Liver (tissue), 8 donors: ENCODE measurements at regions not wholly inside any gene's neighbourhood (a gene's known extent, or its start where the extent isn't known, plus 50 kb on each side); places are given as distances from the start of the nearest gene placed in this dataset.

Source experiments
- DNase-seq: peaks from one replicate; pipeline ENCODE4 v3.0.0-alpha.2; 2017; ENCODE audit warnings: low spot score
- H3K27ac ChIP-seq, 2 donors: one replicate each; pipeline ENCODE4 v1.7.0; 2013; ENCODE audit warnings: inconsistent platforms in 2 of 2, low read length in 2 of 2, control low read depth in 1 of 2, low read depth in 1 of 2, mild to moderate bottlenecking in 1 of 2
- H3K27me3 ChIP-seq, 4 donors: one replicate each; pipeline versions ENCODE4 v1.6.1 to v1.7.0; 2013; ENCODE audit warnings: low read length in 3 of 4, inconsistent platforms in 1 of 4, mild to moderate bottlenecking in 1 of 4, moderate library complexity in 1 of 4; ENCODE audit not compliant: control insufficient read depth in 4 of 4, insufficient read depth in 4 of 4
- H3K36me3 ChIP-seq, 4 donors: one replicate each; pipeline versions ENCODE4 v1.6.1 to v1.7.0; 2013; ENCODE audit warnings: low read length in 3 of 4, mild to moderate bottlenecking in 3 of 4, low read depth in 1 of 4, moderate library complexity in 1 of 4; ENCODE audit not compliant: control insufficient read depth in 4 of 4, insufficient read depth in 3 of 4
- H3K4me1 ChIP-seq, 4 donors: one replicate each; pipeline versions ENCODE4 v1.6.1 to v1.7.0; 2013; ENCODE audit warnings: low read length in 3 of 4, mild to moderate bottlenecking in 3 of 4, moderate library complexity in 1 of 4; ENCODE audit not compliant: control insufficient read depth in 4 of 4, insufficient read depth in 4 of 4
- H3K4me3 ChIP-seq, 3 donors: one replicate each; pipeline versions ENCODE4 v1.6.1 to v1.7.0; 2013; ENCODE audit warnings: low read length in 3 of 3, control low read depth in 1 of 3, low read depth in 1 of 3, mild to moderate bottlenecking in 1 of 3
- H3K9ac ChIP-seq, 2 donors: one replicate each; pipeline ENCODE4 v1.7.0; 2013; ENCODE audit warnings: low read length in 2 of 2, mild to moderate bottlenecking in 2 of 2, moderate library complexity in 2 of 2, control low read depth in 1 of 2, low read depth in 1 of 2
- H3K9me3 ChIP-seq, 4 donors: one replicate each; pipeline versions ENCODE4 v1.6.1 to v1.7.0; 2013; ENCODE audit warnings: low read length in 3 of 4; ENCODE audit not compliant: control insufficient read depth in 4 of 4
- EGR1 ChIP-seq, 2 donors: IDR thresholded peaks; 2 replicates each; pipeline ENCODE4 v1.6.1; 2016 to 2018; ENCODE audit warnings: antibody characterized with exemption in 2 of 2, low read depth in 2 of 2
- FOXA1 ChIP-seq: IDR thresholded peaks from 2 replicates; pipeline ENCODE4 v1.6.1; 2016; ENCODE audit warnings: antibody characterized with exemption
- FOXA2 ChIP-seq: IDR thresholded peaks from 2 replicates; pipeline ENCODE4 v1.6.1; 2016; ENCODE audit warnings: antibody characterized with exemption
- GABPA ChIP-seq, 2 donors: IDR thresholded peaks in 1 of 2; conservative IDR thresholded peaks in 1 of 2; 2 replicates each; pipeline ENCODE4 v1.6.1; 2016; ENCODE audit warnings: antibody characterized with exemption in 2 of 2, mild to moderate bottlenecking in 1 of 2, moderate library complexity in 1 of 2
- HNF4A ChIP-seq, 2 donors: conservative IDR thresholded peaks; 2 replicates each; pipeline ENCODE4 v1.6.1; 2016; ENCODE audit warnings: antibody characterized with exemption in 2 of 2, mild to moderate bottlenecking in 2 of 2
- HNF4G ChIP-seq: IDR thresholded peaks from 2 replicates; pipeline ENCODE4 v1.6.1; 2016; ENCODE audit warnings: antibody characterized with exemption
- JUND ChIP-seq, 2 donors: IDR thresholded peaks; 2 replicates each; pipeline ENCODE4 v1.6.1; 2016; ENCODE audit warnings: antibody characterized with exemption in 2 of 2
- NR2F2 ChIP-seq: IDR thresholded peaks from 2 replicates; pipeline ENCODE4 v1.6.1; 2016; ENCODE audit warnings: antibody characterized with exemption
- RAD21 ChIP-seq, 2 donors: IDR thresholded peaks; 2 replicates each; pipeline ENCODE4 v1.6.1; 2016; ENCODE audit warnings: antibody characterized with exemption in 2 of 2, mild to moderate bottlenecking in 2 of 2
- RXRA ChIP-seq, 2 donors: IDR thresholded peaks; 2 replicates each; pipeline ENCODE4 v1.6.1; 2017 to 2018; ENCODE audit warnings: antibody characterized with exemption in 2 of 2, mild to moderate bottlenecking in 1 of 2
- SP1 ChIP-seq: IDR thresholded peaks from 2 replicates; pipeline ENCODE4 v1.6.1; 2018; ENCODE audit warnings: antibody characterized with exemption, mild to moderate bottlenecking
- TAF1 ChIP-seq: conservative IDR thresholded peaks from 2 replicates; pipeline ENCODE4 v1.6.1; 2016; ENCODE audit warnings: antibody characterized with exemption, mild to moderate bottlenecking
- YY1 ChIP-seq: IDR thresholded peaks from 2 replicates; pipeline ENCODE4 v1.6.1; 2016; ENCODE audit warnings: antibody characterized with exemption, mild to moderate bottlenecking
- WGBS: extraction: QIAGEN DNeasy Blood & Tissue Kit; methylation state at CpG from one replicate; pipeline ENCODE4 v1.1.7; 2013; 5-methylcytosine and 5-hydroxymethylcytosine counted together
- TF ChIP-seq, protein P1 (sequence below): IDR thresholded peaks from 2 replicates; pipeline ENCODE4 v1.6.1; 2016; ENCODE audit warnings: antibody characterized with exemption, mild to moderate bottlenecking
- TF ChIP-seq, protein P2 (sequence below): IDR thresholded peaks from 2 replicates; pipeline ENCODE4 v1.6.1; 2016; ENCODE audit warnings: antibody characterized with exemption
- TF ChIP-seq, protein P3 (sequence below): IDR thresholded peaks from 2 replicates; pipeline ENCODE4 v1.6.1; 2016; ENCODE audit warnings: antibody characterized with exemption
- TF ChIP-seq, protein P4 (sequence below): fragments of 150-350 bp; IDR thresholded peaks from 2 replicates; pipeline ENCODE4 v1.5.1; 2017; ENCODE audit warnings: improper control_type of control experiment, low read depth, low read length; ENCODE audit not compliant: missing input control
- donor health status: healthy.
- donor health status: healthy.
- donor health status: healthy.
- donor health status: healthy.
- donor health status: healthy.

DNA sequence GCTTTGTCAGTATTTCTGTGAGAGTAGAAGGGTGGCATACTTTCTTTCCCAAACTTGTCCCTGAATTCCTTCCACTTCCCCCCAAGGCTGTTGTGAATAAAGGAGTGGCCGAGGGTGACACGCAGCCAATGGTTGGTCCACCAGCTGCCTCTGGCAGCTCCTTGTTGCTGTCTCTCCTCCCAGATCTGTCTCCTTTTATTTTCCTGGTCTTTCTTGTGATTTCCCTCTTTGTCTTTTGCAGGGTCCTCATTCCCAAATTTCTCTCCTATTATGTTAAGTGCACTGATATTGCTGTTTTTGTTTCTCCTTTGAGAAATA lies 137.5 kb upstream of the HMHB1 start:
- DNase-seq: no peak
- Histone ChIP-seq H3K4me1 (peaks cover 1 to 9% (median 5%) of the 10 kb centered on the region in 4 donors), H3K36me3 (no peaks in the 10 kb centered on the region), H3K9me3 (peaks cover 0 to 2% (median 0%) of the 10 kb centered on the region in 4 donors), H3K4me3 (no peak overlapping the region), H3K27ac (no peak overlapping the region), H3K27me3 (no peaks in the 10 kb centered on the region), H3K9ac (no peak overlapping the region)
- WGBS: 92% methylated on average over 2 of the region's 2 CpGs
- TF ChIP-seq, protein P1, sequence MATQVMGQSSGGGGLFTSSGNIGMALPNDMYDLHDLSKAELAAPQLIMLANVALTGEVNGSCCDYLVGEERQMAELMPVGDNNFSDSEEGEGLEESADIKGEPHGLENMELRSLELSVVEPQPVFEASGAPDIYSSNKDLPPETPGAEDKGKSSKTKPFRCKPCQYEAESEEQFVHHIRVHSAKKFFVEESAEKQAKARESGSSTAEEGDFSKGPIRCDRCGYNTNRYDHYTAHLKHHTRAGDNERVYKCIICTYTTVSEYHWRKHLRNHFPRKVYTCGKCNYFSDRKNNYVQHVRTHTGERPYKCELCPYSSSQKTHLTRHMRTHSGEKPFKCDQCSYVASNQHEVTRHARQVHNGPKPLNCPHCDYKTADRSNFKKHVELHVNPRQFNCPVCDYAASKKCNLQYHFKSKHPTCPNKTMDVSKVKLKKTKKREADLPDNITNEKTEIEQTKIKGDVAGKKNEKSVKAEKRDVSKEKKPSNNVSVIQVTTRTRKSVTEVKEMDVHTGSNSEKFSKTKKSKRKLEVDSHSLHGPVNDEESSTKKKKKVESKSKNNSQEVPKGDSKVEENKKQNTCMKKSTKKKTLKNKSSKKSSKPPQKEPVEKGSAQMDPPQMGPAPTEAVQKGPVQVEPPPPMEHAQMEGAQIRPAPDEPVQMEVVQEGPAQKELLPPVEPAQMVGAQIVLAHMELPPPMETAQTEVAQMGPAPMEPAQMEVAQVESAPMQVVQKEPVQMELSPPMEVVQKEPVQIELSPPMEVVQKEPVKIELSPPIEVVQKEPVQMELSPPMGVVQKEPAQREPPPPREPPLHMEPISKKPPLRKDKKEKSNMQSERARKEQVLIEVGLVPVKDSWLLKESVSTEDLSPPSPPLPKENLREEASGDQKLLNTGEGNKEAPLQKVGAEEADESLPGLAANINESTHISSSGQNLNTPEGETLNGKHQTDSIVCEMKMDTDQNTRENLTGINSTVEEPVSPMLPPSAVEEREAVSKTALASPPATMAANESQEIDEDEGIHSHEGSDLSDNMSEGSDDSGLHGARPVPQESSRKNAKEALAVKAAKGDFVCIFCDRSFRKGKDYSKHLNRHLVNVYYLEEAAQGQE: no peak
- TF ChIP-seq JUND (IDR thresholded peaks at IDR 0.05) (no peak), RXRA (IDR thresholded peaks at IDR 0.05) (no peak), EGR1 (IDR thresholded peaks at IDR 0.05; ENCODE audit: low read depth in 2 of 2) (no peak), GABPA (IDR thresholded peaks at IDR 0.05 in 1 of 2, conservative IDR thresholded peaks at IDR 0.05 in 1 of 2) (no peak), YY1 (no peak), NR2F2 (no peak), FOXA1 (no peak), SP1 (no peak), RAD21 (IDR thresholded peaks at IDR 0.05) (no peak), HNF4G (no peak), FOXA2 (no peak), TAF1 (no peak), HNF4A (conservative IDR thresholded peaks at IDR 0.05) (no peak)
- TF ChIP-seq, protein P2, sequence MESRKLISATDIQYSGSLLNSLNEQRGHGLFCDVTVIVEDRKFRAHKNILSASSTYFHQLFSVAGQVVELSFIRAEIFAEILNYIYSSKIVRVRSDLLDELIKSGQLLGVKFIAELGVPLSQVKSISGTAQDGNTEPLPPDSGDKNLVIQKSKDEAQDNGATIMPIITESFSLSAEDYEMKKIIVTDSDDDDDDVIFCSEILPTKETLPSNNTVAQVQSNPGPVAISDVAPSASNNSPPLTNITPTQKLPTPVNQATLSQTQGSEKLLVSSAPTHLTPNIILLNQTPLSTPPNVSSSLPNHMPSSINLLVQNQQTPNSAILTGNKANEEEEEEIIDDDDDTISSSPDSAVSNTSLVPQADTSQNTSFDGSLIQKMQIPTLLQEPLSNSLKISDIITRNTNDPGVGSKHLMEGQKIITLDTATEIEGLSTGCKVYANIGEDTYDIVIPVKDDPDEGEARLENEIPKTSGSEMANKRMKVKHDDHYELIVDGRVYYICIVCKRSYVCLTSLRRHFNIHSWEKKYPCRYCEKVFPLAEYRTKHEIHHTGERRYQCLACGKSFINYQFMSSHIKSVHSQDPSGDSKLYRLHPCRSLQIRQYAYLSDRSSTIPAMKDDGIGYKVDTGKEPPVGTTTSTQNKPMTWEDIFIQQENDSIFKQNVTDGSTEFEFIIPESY: no peak
- TF ChIP-seq, protein P3, sequence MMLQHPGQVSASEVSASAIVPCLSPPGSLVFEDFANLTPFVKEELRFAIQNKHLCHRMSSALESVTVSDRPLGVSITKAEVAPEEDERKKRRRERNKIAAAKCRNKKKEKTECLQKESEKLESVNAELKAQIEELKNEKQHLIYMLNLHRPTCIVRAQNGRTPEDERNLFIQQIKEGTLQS: no peak
- TF ChIP-seq, protein P4, sequence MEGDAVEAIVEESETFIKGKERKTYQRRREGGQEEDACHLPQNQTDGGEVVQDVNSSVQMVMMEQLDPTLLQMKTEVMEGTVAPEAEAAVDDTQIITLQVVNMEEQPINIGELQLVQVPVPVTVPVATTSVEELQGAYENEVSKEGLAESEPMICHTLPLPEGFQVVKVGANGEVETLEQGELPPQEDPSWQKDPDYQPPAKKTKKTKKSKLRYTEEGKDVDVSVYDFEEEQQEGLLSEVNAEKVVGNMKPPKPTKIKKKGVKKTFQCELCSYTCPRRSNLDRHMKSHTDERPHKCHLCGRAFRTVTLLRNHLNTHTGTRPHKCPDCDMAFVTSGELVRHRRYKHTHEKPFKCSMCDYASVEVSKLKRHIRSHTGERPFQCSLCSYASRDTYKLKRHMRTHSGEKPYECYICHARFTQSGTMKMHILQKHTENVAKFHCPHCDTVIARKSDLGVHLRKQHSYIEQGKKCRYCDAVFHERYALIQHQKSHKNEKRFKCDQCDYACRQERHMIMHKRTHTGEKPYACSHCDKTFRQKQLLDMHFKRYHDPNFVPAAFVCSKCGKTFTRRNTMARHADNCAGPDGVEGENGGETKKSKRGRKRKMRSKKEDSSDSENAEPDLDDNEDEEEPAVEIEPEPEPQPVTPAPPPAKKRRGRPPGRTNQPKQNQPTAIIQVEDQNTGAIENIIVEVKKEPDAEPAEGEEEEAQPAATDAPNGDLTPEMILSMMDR: no peak
